Right hindlimb (tissue), 1 donor: ENCODE measurements at regions not wholly inside any gene's neighbourhood (a gene's known extent, or its start where the extent isn't known, plus 50 kb on each side); places are given as distances from the start of the nearest gene placed in this dataset.

Experiments
- DNase-seq: peaks from one replicate; pipeline ENCODE4 v3.0.0-alpha.2; 2018

DNA sequence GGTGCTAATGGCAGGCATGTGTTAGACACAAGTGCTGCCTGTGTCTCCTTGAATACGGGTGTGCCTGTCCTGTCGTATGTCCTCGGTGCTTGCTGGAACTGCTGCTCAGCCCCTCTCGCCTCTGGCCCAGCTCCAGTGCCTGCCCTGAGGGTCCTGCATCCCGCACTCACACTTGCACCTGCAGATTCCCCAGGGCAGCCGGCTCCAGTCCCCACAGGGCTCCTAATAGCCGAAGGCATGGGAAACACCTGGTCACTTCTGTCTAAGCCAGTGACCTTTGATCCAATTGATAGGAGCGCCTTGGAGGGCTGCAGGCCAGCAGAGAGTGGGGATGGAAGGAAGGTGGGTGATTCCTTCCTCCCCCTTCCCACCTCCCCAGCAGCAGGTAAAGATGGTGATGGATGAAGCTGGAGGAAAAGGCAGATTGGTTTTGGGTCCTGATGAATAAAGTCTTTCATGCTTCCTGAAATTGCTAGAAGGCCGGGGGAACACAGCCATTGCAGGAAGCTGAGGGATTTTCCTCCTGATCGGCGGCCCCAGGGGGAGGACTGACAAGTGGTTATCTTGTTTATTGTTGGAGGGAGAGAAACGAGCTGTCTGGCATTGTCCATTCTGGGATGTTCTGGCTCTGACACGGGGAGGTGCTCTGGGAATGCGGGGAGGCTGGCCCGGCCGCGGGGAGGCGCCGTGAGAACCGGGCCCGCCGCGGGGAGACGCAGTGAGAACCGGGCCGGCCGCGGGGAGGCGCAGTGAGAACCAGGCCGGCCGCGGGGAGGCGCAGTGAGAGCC lies 110.9 kb upstream of the B3GAT1 start:
- no peak for DNase-seq

DNA sequence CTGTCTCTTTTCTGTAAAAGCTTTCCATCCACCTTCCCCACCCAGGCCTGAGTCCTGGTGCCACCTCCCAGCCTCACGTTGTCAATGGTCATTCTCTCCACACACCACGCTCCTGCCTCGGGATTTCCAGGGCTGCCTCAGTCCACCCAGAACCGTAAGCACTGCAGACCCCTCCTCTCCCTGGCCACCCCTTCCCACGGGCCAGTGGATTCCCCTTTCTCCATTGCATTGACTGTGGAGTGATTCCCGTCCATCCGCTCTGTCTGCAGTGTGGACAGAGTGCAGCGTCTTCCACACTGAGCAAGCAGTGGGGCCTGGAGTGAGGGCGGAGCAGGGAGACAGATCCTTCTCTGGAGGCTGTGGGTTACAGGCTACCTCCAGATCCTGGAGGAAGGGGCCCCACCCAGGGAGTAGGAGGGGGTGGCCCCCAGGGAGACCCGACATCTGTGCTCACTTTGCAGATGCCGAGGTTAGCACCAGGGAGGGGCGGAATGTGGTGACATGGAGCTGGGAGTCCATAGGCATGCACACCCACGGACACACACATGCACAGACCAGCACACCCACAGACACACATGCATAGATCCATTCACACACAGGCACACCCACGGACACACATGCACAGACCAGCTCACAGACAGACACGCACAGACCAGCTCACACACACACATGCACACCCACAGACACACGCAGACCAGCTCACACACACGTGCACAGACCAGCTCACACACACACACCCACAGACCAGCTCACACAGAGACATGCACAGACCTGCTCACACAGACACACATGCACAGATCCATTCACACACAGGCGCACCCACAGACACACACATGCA lies 109.6 kb upstream of the B3GAT1 start:
- DNase-seq, result no peak

DNA sequence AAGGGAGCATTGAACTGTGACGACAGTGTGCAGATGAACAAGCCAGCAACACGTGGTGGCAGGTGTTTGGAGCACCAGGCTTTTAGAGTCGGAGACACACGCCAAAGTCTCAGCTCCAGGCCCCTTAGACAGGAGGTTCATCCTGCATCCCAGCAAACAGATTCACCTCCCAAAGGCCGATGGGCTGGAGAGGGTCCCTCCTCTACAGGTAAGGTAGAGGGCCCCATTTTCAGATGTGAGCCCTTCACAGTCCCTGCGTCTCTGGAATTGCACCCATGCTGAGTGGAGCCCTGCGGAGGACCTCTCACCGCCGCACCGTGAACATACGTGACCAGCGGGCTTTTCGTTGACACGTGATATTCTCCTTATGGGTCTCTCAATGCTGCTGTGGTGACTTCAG lies 109.0 kb upstream of the B3GAT1 start:
- no peak for DNase-seq

DNA sequence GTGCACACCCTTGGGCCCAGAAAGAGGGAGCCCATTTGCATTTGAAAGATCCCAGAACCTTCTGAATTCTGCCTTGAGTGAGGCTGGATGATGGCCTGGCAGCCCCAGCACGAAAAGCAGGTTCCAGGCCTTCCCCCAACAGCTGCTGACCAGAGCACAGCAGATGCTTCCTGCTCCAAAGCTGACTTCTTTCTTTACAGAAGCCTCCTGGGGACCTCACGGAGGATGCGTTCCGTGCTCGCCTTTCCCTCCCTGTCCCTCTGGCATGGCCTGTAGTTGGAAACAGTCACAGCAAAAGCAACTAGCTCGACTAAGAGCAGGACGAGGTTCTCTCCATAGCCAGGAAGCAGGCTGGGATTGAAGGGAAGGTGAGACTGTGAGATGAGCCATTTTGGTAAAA lies 107.7 kb upstream of the B3GAT1 start:
- DNase-seq, result peak; percentile 70

DNA sequence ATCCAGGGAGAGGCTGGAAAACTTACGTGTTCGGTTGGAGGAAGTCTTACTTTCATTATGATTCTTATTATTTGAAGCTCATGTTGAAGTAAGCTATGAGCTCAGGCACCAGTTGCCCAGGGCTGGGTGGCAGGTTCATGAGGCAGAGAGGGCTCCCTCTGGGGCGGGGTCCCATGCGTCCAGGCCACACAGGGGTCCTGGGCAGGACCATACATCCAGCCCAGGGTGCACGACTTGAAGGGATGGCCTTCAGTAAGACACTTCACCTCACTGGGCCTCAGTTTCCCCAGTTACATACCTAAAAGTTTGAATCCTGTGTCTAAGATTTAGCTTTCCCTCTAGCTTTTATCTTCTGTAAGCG lies 107.3 kb upstream of the B3GAT1 start:
- DNase-seq, result no peak

DNA sequence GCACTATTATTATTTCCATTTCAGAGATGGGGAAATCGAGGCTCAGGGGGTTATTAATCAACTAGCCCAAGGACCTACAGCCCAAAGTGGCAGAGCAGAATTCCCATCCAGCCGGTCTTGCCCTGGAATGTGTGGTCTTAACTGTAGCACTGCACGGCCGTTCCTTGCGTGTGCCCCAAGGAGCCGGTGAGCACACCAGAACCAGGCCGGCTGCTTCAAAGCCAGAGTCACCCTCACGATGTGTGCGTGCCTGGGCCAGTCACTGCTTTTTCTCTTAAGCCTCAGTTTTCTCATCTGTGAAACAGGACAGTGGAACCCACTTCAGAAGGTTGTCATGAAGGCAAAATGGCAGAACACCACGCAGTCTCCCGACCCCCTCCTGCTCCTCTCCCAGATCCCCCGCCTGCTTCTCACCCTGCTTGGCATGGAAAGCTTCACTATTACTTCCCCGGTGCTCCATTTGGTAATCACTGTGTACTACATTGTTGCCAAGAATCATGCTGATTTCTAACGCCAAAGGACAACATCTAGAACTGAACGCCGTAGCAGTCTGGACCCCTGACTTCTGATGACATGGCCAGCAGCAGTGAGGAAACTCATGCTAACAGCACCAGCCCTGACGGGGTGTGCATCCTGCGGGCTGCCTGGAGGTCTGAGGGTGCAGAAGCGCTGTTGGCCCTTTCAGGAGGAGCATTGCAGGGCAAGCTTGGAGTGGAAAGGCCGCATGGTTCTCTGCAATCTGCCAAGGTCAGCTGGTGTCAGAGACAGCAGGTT lies 106.8 kb upstream of the B3GAT1 start:
- no peak for DNase-seq

DNA sequence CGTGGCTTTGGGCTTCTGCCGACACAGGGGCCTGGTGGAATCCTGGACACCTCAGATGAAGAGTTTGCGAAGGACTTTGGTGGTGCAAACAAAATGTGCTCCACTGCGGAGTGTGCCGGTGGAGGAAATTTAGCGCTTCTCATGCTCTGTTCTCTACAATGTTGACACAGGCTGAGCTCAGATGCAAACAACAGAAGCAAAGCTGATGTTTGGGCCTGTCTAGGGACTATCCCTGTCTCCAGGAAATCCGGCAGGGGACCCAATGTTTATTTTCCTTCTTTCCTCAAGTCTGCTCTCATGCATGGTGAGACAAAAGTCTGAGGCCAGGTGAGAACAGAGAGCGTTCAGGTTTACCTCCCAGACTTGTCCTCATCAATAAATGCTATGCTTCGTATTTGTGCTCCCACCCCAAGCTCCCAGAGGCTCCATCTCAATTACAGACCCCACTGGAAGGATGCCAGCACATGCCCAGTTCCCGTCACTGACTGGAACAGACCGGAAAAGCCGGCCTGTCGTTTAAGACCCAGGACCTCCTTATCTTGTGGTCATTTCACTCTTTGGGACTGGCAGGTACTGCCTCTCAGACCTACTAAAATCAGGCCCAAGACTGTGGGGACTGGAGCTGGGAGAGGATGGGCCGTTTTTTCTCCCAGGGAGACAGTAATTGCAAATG lies 105.7 kb upstream of the B3GAT1 start:
- DNase-seq, result no peak

DNA sequence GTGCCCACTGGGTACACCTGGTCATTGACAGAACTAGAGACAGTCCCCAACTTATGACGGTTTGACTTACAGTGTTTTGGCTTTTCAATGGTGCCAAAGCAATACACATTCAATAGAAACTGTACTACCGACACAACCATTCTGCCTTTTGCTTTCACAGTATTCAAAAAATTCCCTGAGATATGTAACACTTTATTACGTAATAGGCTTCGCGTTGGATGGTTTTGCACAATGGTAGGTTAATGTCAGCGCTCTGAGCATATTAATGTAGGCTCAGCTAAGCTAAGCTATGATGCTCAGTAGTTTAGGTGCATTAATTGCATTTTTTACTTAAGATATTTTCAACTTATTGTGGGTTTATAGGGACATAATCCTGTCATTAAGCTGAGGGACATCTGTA lies 105.1 kb upstream of the B3GAT1 start:
- no peak for DNase-seq

DNA sequence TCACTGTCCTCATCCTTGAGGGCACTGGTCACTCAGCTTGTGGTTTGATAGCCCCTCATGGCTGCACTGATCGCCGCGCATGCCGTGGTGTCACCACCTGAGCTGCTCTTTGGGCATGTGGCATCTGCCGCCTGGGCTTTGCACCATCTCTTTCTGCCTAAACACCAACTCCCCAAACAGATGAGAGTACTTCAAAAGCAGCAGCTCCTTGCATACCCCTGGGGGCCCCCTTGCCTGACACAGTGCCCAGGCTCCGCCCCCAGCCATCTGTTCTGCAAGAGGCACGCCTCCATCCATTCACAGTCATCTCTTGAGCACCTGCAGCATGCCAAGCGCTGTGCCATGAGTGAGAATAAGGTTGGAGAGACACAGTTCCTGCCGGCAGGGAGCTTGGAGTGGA lies 104.5 kb upstream of the B3GAT1 start:
- DNase-seq, result no peak

DNA sequence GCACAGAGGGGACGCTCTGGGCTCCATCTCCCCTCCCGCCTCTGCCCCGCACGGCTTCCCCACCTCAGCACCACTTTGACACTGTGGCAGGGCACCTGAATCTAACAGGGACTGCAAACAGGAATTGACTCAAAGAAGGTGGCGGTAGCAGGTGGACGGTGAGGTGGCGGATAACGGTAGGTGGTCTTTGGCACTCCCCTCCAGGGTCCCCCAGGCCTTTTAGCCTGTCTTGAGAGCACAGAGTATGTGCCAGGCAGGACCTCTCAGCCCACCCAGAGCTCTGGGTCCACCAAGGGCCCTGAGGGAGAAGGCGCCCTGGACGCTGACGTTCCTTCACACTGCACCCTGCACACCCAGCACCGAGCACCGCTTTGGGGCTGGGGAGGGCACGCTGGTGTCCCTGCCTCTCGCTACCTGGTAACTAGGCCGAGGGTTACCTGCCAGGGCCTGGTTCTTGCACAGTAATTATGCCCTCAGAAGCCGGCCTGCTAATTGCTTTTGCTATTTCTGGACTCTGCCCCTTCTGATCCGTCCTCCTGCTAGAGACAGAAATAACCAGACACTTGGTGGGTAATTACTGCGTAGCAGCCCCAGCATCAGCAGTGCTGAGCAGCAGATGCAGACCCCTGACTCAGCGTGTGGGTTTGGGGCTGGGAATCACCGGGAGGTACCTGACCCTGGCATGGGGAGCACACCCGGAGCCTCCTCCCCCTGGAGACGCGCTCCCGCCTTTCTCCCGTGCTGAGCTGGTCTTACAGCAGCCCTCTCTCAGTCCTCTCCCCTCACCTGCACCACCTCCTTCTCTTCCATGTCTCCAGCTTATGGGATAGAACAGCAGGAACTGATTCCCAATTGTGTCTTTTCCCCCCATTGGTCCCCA lies 103.3 kb upstream of the B3GAT1 start:
- DNase-seq, result no peak

DNA sequence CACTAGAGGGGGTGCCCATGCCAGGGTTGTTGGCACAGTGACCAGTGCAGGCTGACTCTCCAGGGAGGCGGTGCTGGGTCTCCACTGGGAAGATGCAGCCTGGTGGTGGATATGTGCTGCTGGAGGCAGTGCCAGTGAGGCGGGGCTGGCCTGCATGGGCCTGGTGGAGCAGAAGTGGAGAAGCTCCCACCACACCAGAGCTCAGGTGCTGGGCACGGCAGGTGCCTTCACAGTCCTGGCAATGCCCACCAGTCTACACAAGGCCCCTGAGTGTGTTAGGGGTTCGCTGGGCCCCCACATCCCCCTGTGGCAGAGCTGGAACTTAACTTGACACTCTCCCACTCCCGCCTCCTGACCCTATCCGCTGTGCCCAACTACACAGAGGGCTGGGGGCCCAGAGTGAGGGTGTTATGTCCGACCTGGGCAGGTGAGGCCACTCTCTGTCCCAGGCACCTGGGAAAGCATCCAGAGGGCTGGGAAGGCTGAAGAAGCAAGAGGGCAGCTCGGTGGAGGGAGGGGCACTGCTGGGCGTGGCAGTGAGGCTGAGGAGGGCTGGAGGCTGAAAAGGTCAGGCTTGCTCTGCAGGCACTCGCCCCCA lies 102.4 kb upstream of the B3GAT1 start:
- DNase-seq, result no peak

DNA sequence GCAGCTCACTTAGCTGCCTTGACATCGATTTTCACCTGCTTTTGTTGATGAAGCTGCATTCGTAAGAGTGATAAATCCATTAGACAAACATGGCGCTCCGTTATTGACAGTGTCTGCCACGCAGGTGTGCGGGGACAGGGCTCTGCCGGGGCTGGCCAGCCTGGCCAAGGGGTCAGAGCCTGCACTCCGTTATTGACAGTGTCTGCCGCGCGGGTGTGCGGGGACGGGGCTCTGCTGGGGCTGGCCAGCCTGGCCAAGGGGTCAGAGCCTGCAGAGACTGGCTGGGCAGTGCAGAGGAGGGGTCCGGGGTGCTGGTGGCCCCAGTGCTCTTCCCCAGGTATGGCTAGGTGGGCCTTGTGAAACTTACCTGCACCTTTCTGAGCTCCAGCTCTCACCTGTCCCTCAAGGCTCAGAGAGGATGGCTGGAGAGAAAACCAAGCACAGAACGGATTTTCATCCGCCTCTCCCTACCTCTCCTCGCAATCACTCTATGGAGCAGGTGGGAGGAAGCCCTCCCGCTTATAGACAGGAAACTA lies 101.6 kb upstream of the B3GAT1 start:
- DNase-seq, result no peak

DNA sequence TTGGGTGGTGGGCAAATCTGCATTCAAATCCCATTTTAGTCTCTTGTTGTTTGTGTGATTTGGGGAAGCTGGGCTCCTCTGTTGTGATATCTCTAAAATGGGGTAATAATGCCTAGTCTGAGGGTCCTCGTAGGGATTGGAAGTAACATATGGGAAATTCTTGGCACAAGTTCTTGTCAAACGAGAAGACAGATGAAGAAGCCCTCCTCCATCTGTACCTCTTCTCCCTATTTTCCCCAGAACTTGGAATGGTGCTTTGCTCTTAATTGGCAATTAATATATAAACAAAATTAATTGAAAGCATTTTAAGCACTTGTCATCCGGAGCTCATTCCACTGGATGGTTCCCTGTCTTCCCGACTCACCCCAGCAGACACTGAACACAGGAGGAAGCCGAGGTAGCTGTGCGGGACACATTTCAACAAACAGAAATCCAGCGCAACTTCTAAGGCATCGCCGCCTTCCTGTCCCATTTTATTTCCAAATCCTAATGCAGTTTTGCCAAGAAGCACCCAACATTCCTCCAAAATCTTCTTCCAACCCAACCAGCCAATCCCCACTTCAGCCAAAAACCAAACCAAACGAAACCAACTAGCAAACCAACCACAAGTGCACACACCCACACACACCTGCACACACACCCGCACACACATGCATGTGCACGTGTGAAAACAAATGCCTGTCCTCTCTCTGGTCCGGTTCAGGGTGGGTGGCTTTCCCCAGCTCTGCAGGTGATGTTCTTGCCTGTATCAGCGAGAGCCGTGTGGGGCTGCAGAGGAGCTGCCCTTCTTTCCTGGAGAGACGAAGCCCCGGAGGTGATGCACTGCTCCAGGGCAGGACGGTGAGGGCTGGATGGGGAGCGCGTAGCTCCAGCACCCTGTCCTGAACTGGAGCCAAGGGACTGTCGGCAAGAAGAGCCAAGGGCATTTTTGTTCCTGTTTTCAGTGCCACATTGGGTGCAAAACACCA lies 100.8 kb upstream of the B3GAT1 start:
- no peak for DNase-seq

DNA sequence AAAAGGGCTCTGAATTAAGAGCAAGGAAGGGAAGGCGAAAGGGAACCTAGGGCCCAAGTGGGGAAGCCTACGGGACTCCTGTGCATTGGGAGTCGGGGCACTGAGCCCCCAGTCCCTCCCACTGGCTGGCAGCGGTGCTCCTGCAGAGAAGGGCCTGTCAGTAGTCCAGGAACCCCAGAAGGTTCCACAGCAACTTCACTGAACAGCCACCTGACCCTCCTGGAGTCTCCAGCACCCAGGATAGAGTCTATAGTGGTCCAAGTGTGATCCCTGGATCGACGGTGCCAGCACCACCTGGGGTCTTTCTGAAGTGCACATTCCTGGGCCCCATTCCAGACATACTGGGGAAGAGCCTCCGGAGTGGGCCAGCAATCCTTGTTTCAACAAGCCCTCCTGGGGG lies 100.0 kb upstream of the B3GAT1 start:
- DNase-seq, result no peak

DNA sequence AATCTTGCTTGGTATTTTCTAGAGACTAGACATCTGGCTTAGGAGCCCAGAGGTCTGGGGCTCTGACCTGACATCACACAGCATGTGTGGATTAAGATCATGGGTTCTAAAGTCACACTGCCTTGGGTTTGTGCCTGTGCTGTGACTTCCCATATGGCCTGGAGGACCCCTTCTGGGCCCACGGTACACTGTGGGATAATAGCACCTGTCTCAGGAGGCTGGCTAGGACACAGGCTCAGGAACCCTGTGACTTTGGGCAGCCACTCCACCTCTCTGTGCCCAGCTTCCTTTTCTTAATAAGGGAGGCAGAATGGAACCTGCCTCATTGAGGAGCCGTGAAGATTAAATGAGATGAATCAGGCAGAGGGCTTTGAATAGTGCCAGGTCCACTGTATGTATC lies 99.2 kb upstream of the B3GAT1 start:
- no peak for DNase-seq

DNA sequence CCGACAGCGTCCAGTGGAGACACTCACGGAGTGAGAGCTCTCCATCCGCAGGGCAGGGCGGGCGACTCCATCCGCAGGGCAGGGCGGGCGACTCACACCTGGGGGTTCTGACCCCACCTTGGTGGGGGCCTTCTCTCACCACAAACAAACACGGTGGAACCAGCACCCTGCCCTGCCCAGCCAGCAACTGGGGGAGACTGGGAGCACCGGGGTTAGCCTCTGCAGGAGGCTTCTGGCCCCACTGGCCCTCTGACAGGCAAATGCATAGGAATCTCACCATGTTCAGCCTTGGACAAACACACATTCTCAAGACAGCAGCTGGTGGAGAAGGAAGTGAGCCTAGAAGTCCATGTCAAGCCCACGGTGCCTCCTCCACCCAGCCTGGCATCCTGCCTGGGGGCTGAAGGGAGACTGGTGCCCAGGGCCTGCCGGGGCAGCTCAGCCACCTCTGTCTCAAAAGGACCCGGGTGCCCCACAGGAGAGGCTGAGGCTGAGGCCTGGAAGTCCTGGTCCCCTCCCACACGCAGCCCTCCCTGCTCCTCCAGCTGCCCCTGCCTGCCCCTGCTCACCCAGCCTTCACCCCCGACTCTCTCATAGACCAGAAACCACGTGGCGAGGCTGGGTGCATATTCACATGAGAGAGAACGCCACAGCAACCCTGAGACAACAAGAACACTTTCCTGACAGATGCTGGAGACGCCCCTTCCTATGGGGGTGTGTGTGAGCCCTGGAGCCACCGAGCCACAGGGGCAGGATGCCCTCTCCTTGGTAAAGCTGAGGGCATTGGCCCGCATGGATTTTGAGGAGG lies 98.4 kb upstream of the B3GAT1 start:
- no peak for DNase-seq

DNA sequence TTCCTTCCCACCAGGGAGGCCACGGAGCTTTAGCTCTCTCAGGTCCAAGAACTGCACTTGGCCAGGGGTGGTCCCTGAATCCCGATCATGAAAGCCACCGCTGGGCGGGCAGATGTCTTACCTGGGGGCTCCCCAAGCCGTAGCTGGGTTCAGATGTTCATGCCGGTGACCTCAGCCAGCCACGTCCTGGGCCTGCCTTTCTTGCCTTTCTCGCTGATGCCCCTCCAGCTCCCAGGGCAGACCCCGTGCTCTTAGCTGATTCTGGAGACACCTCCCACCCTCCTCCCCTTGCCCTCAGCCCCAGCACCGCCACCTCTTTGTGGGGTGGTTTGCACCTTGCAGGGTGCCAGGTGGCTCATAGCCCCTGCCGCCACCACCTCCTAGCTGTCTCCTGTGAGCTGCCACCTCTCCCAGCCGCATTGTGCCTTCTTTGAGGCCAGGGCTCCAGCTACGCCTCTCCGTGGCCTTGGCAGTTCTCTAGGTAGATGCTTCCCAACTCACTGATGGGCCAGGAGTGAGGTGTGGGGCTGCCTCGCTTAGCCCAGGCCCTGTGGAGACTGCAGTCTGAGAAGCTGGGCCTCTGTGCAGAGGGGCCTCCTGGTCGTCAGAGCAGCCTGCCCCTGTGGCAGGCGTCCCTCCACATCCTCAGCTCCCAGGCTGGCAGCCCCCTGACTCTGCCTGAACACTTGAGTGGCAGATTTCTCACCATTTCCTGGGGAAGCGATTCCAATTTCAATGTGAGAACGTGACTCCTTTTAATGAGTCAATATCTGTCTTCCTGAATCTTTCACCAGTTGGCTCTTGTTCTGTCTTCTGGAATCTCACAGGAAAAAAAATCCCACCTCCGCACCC lies 97.6 kb upstream of the B3GAT1 start:
- DNase-seq, result peak; percentile 1
